Esophagus muscularis mucosa (tissue), 4 donors: ENCODE measurements at regions not wholly inside any gene's neighbourhood (a gene's known extent, or its start where the extent isn't known, plus 50 kb on each side); places are given as distances from the start of the nearest gene placed in this dataset.

ENCODE experiments used
- CTCF ChIP-seq, 3 experiments: fragments of 200-600 bp in 2 of 3; fragments of 450-650 bp in 1 of 3; sonication (generic) in 2 of 3; IDR thresholded peaks; one replicate each; pipeline ENCODE4 v1.5.1; 2017 to 2019; ENCODE audit warnings: antibody characterized with exemption in 3 of 3, mild to moderate bottlenecking in 2 of 3, moderate library complexity in 1 of 3
- EP300 ChIP-seq: sonication (generic); formaldehyde crosslinking; IDR thresholded peaks from one replicate; pipeline ENCODE4 v1.6.1; 2017; ENCODE audit warnings: antibody characterized with exemption
- POLR2A ChIP-seq: fragments of 450-650 bp; IDR thresholded peaks from one replicate; pipeline ENCODE4 v1.6.1; 2017; ENCODE audit warnings: antibody characterized with exemption, moderate library complexity, mild to moderate bottlenecking, low read depth
- POLR2AphosphoS5 ChIP-seq, 2 donors: sonication (generic); formaldehyde crosslinking; IDR thresholded peaks; one replicate each; pipeline ENCODE4 v1.6.1; 2017; ENCODE audit warnings: antibody characterized with exemption in 2 of 2

- TF ChIP-seq EP300, result no peak
- no peak for TF ChIP-seq CTCF (IDR thresholded peaks at IDR 0.05)
- no peak for TF ChIP-seq POLR2A
- TF ChIP-seq POLR2AphosphoS5 (IDR thresholded peaks at IDR 0.05), result no peak
Observed at GRCh38 chr7:155921804-155922066, 109.5 kb upstream of the SHH start.
